ENCODE measurements at regions not wholly inside any gene's neighbourhood (a gene's known extent, or its start where the extent isn't known, plus 50 kb on each side); places are given as distances from the start of the nearest gene placed in this dataset.

GRCh38 chr7:13091974-13092707 is 404.7 kb downstream of the ARL4A start:
- TF ChIP-seq CTCF (IDR thresholded peaks at IDR 0.05; ENCODE audit: unreplicated experiment in 3 of 3): no peak
- Mint-ChIP-seq H3K27ac (no peak overlapping the region), H3K9me3 (peaks cover 8% of the 10 kb centered on the region), H3K4me3 (no peak overlapping the region), H3K27me3 (ENCODE audit: low read depth) (no peaks in the 10 kb centered on the region), H3K36me3 (ENCODE audit: low read depth) (no peaks in the 10 kb centered on the region), H3K4me1 (peaks cover 8% of the 10 kb centered on the region)

GRCh38 chr7:13092708-13093005 is 405.2 kb downstream of the ARL4A start:
- no peaks in the 10 kb centered on the region for H3K36me3 Mint-ChIP-seq (ENCODE audit: low read depth)
- H3K4me1 Mint-ChIP-seq: peaks cover 12% of the 10 kb centered on the region
- no peak for TF ChIP-seq CTCF (IDR thresholded peaks at IDR 0.05; ENCODE audit: unreplicated experiment in 3 of 3)
- H3K27ac Mint-ChIP-seq: no peak overlapping the region
- H3K27me3 Mint-ChIP-seq (ENCODE audit: low read depth): no peaks in the 10 kb centered on the region
- no peak overlapping the region for H3K4me3 Mint-ChIP-seq
- peaks cover 6% of the 10 kb centered on the region for H3K9me3 Mint-ChIP-seq

- Mint-ChIP-seq H3K27ac (no peak overlapping the region), H3K9me3 (peaks cover 6% of the 10 kb centered on the region), H3K36me3 (ENCODE audit: low read depth) (no peaks in the 10 kb centered on the region), H3K27me3 (ENCODE audit: low read depth) (no peaks in the 10 kb centered on the region), H3K4me1 (peaks cover 12% of the 10 kb centered on the region), H3K4me3 (no peak overlapping the region)
- no peak for TF ChIP-seq CTCF (IDR thresholded peaks at IDR 0.05; ENCODE audit: unreplicated experiment in 3 of 3)
Observed at GRCh38 chr7:13093160-13093559, 405.7 kb downstream of the ARL4A start.

GRCh38 chr7:13097499-13097898 is 410.1 kb downstream of the ARL4A start:
- TF ChIP-seq CTCF (IDR thresholded peaks at IDR 0.05; ENCODE audit: unreplicated experiment in 3 of 3): no peak
- Mint-ChIP-seq H3K36me3 (ENCODE audit: low read depth) (no peaks in the 10 kb centered on the region), H3K4me1 (peaks cover 12% of the 10 kb centered on the region), H3K27ac (peak overlapping the region in 1 of 3 experiments; percentile 3), H3K9me3 (no peaks in the 10 kb centered on the region), H3K4me3 (no peak overlapping the region), H3K27me3 (ENCODE audit: low read depth) (no peaks in the 10 kb centered on the region)

- H3K9me3 Mint-ChIP-seq: no peaks in the 10 kb centered on the region
- peaks cover 5% of the 10 kb centered on the region for H3K4me1 Mint-ChIP-seq
- no peaks in the 10 kb centered on the region for H3K36me3 Mint-ChIP-seq (ENCODE audit: low read depth)
- H3K27ac Mint-ChIP-seq: no peak overlapping the region
- TF ChIP-seq CTCF (IDR thresholded peaks at IDR 0.05; ENCODE audit: unreplicated experiment in 3 of 3): no peak
- no peaks in the 10 kb centered on the region for H3K27me3 Mint-ChIP-seq (ENCODE audit: low read depth)
- no peak overlapping the region for H3K4me3 Mint-ChIP-seq
Observed at GRCh38 chr7:13098161-13098560, 410.7 kb downstream of the ARL4A start.

GRCh38 chr7:13099154-13099795 is 411.8 kb downstream of the ARL4A start:
- H3K4me1 Mint-ChIP-seq: peaks cover 4% of the 10 kb centered on the region
- H3K27ac Mint-ChIP-seq: no peak overlapping the region
- no peaks in the 10 kb centered on the region for H3K27me3 Mint-ChIP-seq (ENCODE audit: low read depth)
- no peaks in the 10 kb centered on the region for H3K9me3 Mint-ChIP-seq
- H3K4me3 Mint-ChIP-seq: no peak overlapping the region
- H3K36me3 Mint-ChIP-seq (ENCODE audit: low read depth): no peaks in the 10 kb centered on the region
- TF ChIP-seq CTCF (IDR thresholded peaks at IDR 0.05; ENCODE audit: unreplicated experiment in 3 of 3): no peak
